ENCODE measurements at regions not wholly inside any gene's neighbourhood (a gene's known extent, or its start where the extent isn't known, plus 50 kb on each side); places are given as distances from the start of the nearest gene placed in this dataset.

- ChIA-PET POLR2A (ENCODE audit: unreplicated experiment) (no interaction called here), CTCF (no interaction called here)
- Histone ChIP-seq H3K9me3 (ENCODE audit: low read length) (no peaks in the 10 kb centered on the region), H3K27ac (ENCODE audit: low read length) (no peak overlapping the region), H3K4me3 (ENCODE audit: low read length) (no peak overlapping the region), H3K4me1 (ENCODE audit: insufficient read depth, low read length) (no peaks in the 10 kb centered on the region), H3K36me3 (ENCODE audit: low read depth, low read length) (no peaks in the 10 kb centered on the region), H3K4me2 (ENCODE audit: low read length) (no peak overlapping the region), H2AFZ (ENCODE audit: low read length) (no peak overlapping the region), H4K20me1 (ENCODE audit: low read length) (no peaks in the 10 kb centered on the region), H3K27me3 (ENCODE audit: low read length) (no peaks in the 10 kb centered on the region), H3K79me2 (ENCODE audit: low read length) (no peaks in the 10 kb centered on the region), H3F3A (ENCODE audit: low read length, unreplicated experiment) (no peaks in the 10 kb centered on the region), H3K9ac (ENCODE audit: low read length) (no peak overlapping the region), H3K9me2 (replicated peaks; ENCODE audit: low read length) (no peaks in the 10 kb centered on the region)
- intact Hi-C loops (cut with micrococcal nuclease) = no loop called here
- no peak for DNase-seq
- ATAC-seq = no peak
- no TSS peak for BruUV-seq (replicated peaks)
- TF ChIP-seq EZH2phosphoT487 (IDR thresholded peaks at IDR 0.05; ENCODE audit: borderline replicate concordance, low read length) (no peak), EZH2 (IDR thresholded peaks at IDR 0.05; ENCODE audit: low read length, unreplicated experiment) (no peak)
- TF ChIP-seq, protein P1, sequence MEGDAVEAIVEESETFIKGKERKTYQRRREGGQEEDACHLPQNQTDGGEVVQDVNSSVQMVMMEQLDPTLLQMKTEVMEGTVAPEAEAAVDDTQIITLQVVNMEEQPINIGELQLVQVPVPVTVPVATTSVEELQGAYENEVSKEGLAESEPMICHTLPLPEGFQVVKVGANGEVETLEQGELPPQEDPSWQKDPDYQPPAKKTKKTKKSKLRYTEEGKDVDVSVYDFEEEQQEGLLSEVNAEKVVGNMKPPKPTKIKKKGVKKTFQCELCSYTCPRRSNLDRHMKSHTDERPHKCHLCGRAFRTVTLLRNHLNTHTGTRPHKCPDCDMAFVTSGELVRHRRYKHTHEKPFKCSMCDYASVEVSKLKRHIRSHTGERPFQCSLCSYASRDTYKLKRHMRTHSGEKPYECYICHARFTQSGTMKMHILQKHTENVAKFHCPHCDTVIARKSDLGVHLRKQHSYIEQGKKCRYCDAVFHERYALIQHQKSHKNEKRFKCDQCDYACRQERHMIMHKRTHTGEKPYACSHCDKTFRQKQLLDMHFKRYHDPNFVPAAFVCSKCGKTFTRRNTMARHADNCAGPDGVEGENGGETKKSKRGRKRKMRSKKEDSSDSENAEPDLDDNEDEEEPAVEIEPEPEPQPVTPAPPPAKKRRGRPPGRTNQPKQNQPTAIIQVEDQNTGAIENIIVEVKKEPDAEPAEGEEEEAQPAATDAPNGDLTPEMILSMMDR (conservative IDR thresholded peaks at IDR 0.05; ENCODE audit: low read depth, low read length) = no peak
Measured at GRCh38 chr9:17846948-17847655, 268.2 kb downstream of the SH3GL2 start.

GRCh38 chr9:17847908-17848307 is 269.0 kb downstream of the SH3GL2 start:
- Histone ChIP-seq H3K9me3 (ENCODE audit: low read length) (no peaks in the 10 kb centered on the region), H3K27me3 (ENCODE audit: low read length) (no peaks in the 10 kb centered on the region), H3K4me2 (ENCODE audit: low read length) (no peak overlapping the region), H2AFZ (ENCODE audit: low read length) (no peak overlapping the region), H3K27ac (ENCODE audit: low read length) (no peak overlapping the region), H3K4me3 (ENCODE audit: low read length) (no peak overlapping the region), H3F3A (ENCODE audit: low read length, unreplicated experiment) (no peaks in the 10 kb centered on the region), H3K9me2 (replicated peaks; ENCODE audit: low read length) (no peaks in the 10 kb centered on the region), H3K4me1 (ENCODE audit: insufficient read depth, low read length) (no peaks in the 10 kb centered on the region), H4K20me1 (ENCODE audit: low read length) (no peaks in the 10 kb centered on the region), H3K79me2 (ENCODE audit: low read length) (no peaks in the 10 kb centered on the region), H3K9ac (ENCODE audit: low read length) (no peak overlapping the region), H3K36me3 (ENCODE audit: low read depth, low read length) (no peaks in the 10 kb centered on the region)
- TF ChIP-seq EZH2 (IDR thresholded peaks at IDR 0.05; ENCODE audit: low read length, unreplicated experiment) (no peak), EZH2phosphoT487 (IDR thresholded peaks at IDR 0.05; ENCODE audit: borderline replicate concordance, low read length) (no peak)
- TF ChIP-seq, protein P1 (conservative IDR thresholded peaks at IDR 0.05; ENCODE audit: low read depth, low read length) = no peak
- no peak for ATAC-seq
- CTCF ChIA-PET = no interaction called here
- POLR2A ChIA-PET (ENCODE audit: unreplicated experiment) = no interaction called here
- DNase-seq = no peak
- intact Hi-C loops (cut with micrococcal nuclease) = no loop called here
- BruUV-seq (replicated peaks) = no TSS peak

DNA sequence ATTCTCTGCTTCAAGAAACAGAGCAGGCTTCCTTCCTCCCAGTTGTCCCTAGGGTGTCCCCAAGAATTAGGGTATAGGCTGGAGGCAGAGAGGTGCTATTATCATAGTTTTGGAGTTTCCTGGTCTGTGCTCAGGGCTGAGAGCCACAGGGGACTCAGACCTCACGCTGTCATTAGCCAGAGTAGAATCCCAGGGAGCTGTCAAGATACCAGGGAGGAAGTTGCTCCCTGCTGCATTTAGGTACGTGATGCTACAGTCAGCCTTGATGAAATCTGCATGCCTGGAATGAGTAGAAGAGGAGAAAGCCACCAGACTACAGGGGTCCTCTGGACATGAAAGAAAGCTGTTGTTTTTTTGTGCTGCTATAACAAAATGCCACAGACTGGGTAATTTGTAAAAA is 273.2 kb downstream of the SH3GL2 start:
- Histone ChIP-seq H2AFZ (ENCODE audit: low read length) (no peak overlapping the region), H3K9ac (ENCODE audit: low read length) (no peak overlapping the region), H3F3A (ENCODE audit: low read length, unreplicated experiment) (no peaks in the 10 kb centered on the region), H3K9me3 (ENCODE audit: low read length) (no peaks in the 10 kb centered on the region), H3K4me1 (ENCODE audit: insufficient read depth, low read length) (no peaks in the 10 kb centered on the region), H3K9me2 (replicated peaks; ENCODE audit: low read length) (no peaks in the 10 kb centered on the region), H3K4me3 (ENCODE audit: low read length) (no peak overlapping the region), H3K27me3 (ENCODE audit: low read length) (peaks cover 25% of the 10 kb centered on the region), H3K27ac (ENCODE audit: low read length) (no peak overlapping the region), H3K4me2 (ENCODE audit: low read length) (no peak overlapping the region), H3K36me3 (ENCODE audit: low read depth, low read length) (no peaks in the 10 kb centered on the region), H3K79me2 (ENCODE audit: low read length) (no peaks in the 10 kb centered on the region), H4K20me1 (ENCODE audit: low read length) (no peaks in the 10 kb centered on the region)
- ChIA-PET CTCF (no interaction called here), POLR2A (ENCODE audit: unreplicated experiment) (no interaction called here)
- no peak for DNase-seq
- intact Hi-C loops (cut with micrococcal nuclease) = no loop called here
- no peak for ATAC-seq
- TF ChIP-seq EZH2phosphoT487 (IDR thresholded peaks at IDR 0.05; ENCODE audit: borderline replicate concordance, low read length) = no peak
- no peak for TF ChIP-seq EZH2 (IDR thresholded peaks at IDR 0.05; ENCODE audit: low read length, unreplicated experiment)
- TF ChIP-seq, protein P1 (conservative IDR thresholded peaks at IDR 0.05; ENCODE audit: low read depth, low read length) = no peak
- BruUV-seq (replicated peaks) = no TSS peak
